ENCODE measurements at regions not wholly inside any gene's neighbourhood (a gene's known extent, or its start where the extent isn't known, plus 50 kb on each side); places are given as distances from the start of the nearest gene placed in this dataset.

DNA sequence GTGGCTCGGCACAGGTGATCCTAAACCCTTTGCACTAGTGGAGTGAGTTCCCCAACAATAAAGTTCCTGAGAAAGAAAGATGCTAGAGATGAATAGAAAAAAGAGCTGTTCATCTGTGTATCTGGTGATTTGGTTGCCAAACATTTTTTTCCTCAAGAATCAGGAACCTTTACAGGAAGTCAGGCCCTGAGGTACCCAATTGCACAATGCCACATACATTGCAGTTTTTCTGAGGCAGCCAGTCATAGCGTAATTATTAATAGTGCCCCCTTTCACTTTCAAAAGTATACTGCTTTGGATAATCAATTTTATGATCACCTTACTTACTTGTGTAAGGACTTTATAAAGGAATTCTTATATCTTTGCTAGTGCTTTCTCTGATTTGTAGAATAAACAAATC lies 346.3 kb upstream of the POU3F1 start:
- TF ChIP-seq POLR2A (IDR thresholded peaks at IDR 0.05; ENCODE audit: low read depth, low read length), result no peak
- no peak for TF ChIP-seq POLR2AphosphoS5 (IDR thresholded peaks at IDR 0.05; ENCODE audit: low read depth, low read length)
- TF ChIP-seq SPI1 (IDR thresholded peaks at IDR 0.05; ENCODE audit: low read depth, low read length), result no peak
- TF ChIP-seq TAF1 (IDR thresholded peaks at IDR 0.05; ENCODE audit: low read depth, low read length), result no peak
- TF ChIP-seq PAX5 (IDR thresholded peaks at IDR 0.05; ENCODE audit: insufficient read depth, low read length, severe bottlenecking), result no peak

Measured in GM12891 (cell line).